HCT116 (cell line): ENCODE measurements at regions not wholly inside any gene's neighbourhood (a gene's known extent, or its start where the extent isn't known, plus 50 kb on each side); places are given as distances from the start of the nearest gene placed in this dataset.

ENCODE experiments used
- CTCF ChIP-seq, 3 experiments: fragments of 200-600 bp in 1 of 3; sonication (generic) in 1 of 3; IDR thresholded peaks in 2 of 3; conservative IDR thresholded peaks in 1 of 3; 2 replicates each; pipeline ENCODE4 v1.5.1; 2012 to 2017; ENCODE audit warnings: low read depth in 2 of 3, low read length in 2 of 3, antibody characterized with exemption in 1 of 3, borderline replicate concordance in 1 of 3, control low read depth in 1 of 3, mild to moderate bottlenecking in 1 of 3, mixed read lengths in 1 of 3, mixed run types in 1 of 3, moderate library complexity in 1 of 3; ENCODE audit not compliant: insufficient read depth in 1 of 3
- EZH2 ChIP-seq: fragments of 200-600 bp; sonication (generic); IDR thresholded peaks from 2 replicates; pipeline ENCODE4 v1.6.1; 2017; ENCODE audit warnings: antibody characterized with exemption, mixed run types
- JUND ChIP-seq: IDR thresholded peaks from 2 replicates; pipeline ENCODE4 v1.6.1; 2012
- POLR2A ChIP-seq: IDR thresholded peaks from 2 replicates; pipeline ENCODE4 v1.7.0; 2011; ENCODE audit warnings: borderline replicate concordance; ENCODE audit not compliant: insufficient read depth, insufficient read length; ENCODE audit errors: extremely low read depth
- POLR2AphosphoS5 ChIP-seq: IDR thresholded peaks from 2 replicates; pipeline ENCODE4 v1.6.1; 2011; ENCODE audit warnings: mild to moderate bottlenecking, low read depth, low read length, moderate library complexity
- RAD21 ChIP-seq: IDR thresholded peaks from 2 replicates; pipeline ENCODE4 v1.6.1; 2012; ENCODE audit warnings: low read depth, mild to moderate bottlenecking
- REST ChIP-seq: IDR thresholded peaks from 2 replicates; pipeline ENCODE4 v1.6.1; 2012; ENCODE audit warnings: low read depth
- SP1 ChIP-seq: IDR thresholded peaks from 2 replicates; pipeline ENCODE4 v1.6.1; 2012; ENCODE audit warnings: low read depth
- SRF ChIP-seq: IDR thresholded peaks from 2 replicates; pipeline ENCODE4 v1.6.1; 2012; ENCODE audit warnings: low read depth
- TCF7L2 ChIP-seq: IDR thresholded peaks from 2 replicates; pipeline ENCODE4 v1.7.0; 2011; ENCODE audit warnings: borderline replicate concordance, inconsistent platforms; ENCODE audit not compliant: insufficient read depth, insufficient read length; ENCODE audit errors: extremely low read depth
- ZFX ChIP-seq: fragments of 450-650 bp; IDR thresholded peaks from 2 replicates; pipeline ENCODE4 v1.6.1; 2017
- ZNF274 ChIP-seq: fragments of 200-500 bp; sonication (Bioruptor generic); IDR thresholded peaks from 2 replicates; pipeline ENCODE4 v1.6.1; 2014; ENCODE audit warnings: mild to moderate bottlenecking, low read depth, low read length, inconsistent platforms

- TF ChIP-seq RAD21 (no peak), POLR2AphosphoS5 (no peak), REST (no peak), POLR2A (no peak), CTCF (IDR thresholded peaks at IDR 0.05 in 2 of 3, conservative IDR thresholded peaks at IDR 0.05 in 1 of 3; ENCODE audit: borderline replicate concordance in 1 of 3, insufficient read depth in 1 of 3, low read depth in 2 of 3, low read length in 2 of 3) (no peak), ZNF274 (no peak), SP1 (no peak), ZFX (no peak), SRF (no peak), EZH2 (no peak), JUND (no peak), TCF7L2 (no peak)
These were observed 447.0 kb downstream of the PLK2 start for GRCh38 chr5:58012801-58013315.
